Tibial artery (tissue), 4 donors: ENCODE measurements at regions not wholly inside any gene's neighbourhood (a gene's known extent, or its start where the extent isn't known, plus 50 kb on each side); places are given as distances from the start of the nearest gene placed in this dataset.

Experiments
- DNase-seq, 2 donors: peaks; one replicate each; pipeline ENCODE4 v3.0.0-alpha.2; 2019
- H3K27ac ChIP-seq, 2 donors: fragments of 200-600 bp; sonication (generic) in 1 of 2; 1 replicate in 1 of 2; 2 replicates in 1 of 2; pipeline ENCODE4 v1.5.1; 2018 to 2019; ENCODE audit warnings: mild to moderate bottlenecking in 1 of 2
- H3K27me3 ChIP-seq, 2 donors: fragments of 200-600 bp; sonication (generic) in 1 of 2; one replicate each; pipeline versions ENCODE4 v1.5.1 to v1.6.0; 2016 to 2019
- H3K36me3 ChIP-seq, 3 donors: fragments of 200-600 bp; sonication (generic) in 2 of 3; one replicate each; pipeline ENCODE4 v1.5.1; 2016 to 2019; ENCODE audit warnings: mild to moderate bottlenecking in 2 of 3
- H3K4me1 ChIP-seq, 4 donors: fragments of 200-600 bp; sonication (generic) in 2 of 4; 1 replicate in 3 of 4; 2 replicates in 1 of 4; pipeline ENCODE4 v1.5.1; 2016 to 2019
- H3K4me3 ChIP-seq, 2 donors: fragments of 200-600 bp; sonication (generic) in 1 of 2; 1 replicate in 1 of 2; 2 replicates in 1 of 2; pipeline ENCODE4 v1.5.1; 2018 to 2019; ENCODE audit warnings: mild to moderate bottlenecking in 2 of 2
- H3K9me3 ChIP-seq, 3 donors: fragments of 200-600 bp; sonication (generic) in 1 of 3; one replicate each; pipeline ENCODE4 v1.5.1; 2016 to 2019
- intact Hi-C: fragments of 100-400 bp; cut with DNase I; formaldehyde crosslinking; loops from one replicate; pipeline ENCODE4 v1.15.0; 2023; ENCODE audit warnings: low total_unique reads
- TF ChIP-seq, protein P1 (sequence below), 2 experiments: fragments of 200-600 bp in 1 of 2; fragments of 450-650 bp in 1 of 2; IDR thresholded peaks; one replicate each; pipeline ENCODE4 v1.5.1; 2017 to 2019; ENCODE audit warnings: antibody characterized with exemption in 2 of 2, mild to moderate bottlenecking in 1 of 2, moderate library complexity in 1 of 2

DNA sequence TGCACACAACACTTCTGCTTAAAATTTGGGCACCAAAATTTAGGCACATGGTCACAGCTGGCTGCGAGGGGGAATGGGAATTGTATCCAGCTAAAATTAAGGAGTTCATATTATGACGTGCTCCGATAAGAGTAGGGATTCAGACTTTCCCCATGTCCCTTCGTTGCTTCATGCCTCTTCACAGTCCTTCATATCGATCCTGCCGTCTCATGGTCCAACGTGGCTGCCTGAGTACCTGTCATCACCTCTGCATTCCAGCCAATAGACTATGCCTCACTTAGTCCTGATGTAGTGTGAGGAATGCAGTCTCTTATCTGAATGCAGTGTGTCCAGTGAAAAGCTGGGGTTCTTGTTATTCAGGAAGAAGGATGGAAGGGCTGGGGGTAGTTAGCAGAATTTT, 108.6 kb downstream of the SIK1 start:
- no peak for DNase-seq

DNA sequence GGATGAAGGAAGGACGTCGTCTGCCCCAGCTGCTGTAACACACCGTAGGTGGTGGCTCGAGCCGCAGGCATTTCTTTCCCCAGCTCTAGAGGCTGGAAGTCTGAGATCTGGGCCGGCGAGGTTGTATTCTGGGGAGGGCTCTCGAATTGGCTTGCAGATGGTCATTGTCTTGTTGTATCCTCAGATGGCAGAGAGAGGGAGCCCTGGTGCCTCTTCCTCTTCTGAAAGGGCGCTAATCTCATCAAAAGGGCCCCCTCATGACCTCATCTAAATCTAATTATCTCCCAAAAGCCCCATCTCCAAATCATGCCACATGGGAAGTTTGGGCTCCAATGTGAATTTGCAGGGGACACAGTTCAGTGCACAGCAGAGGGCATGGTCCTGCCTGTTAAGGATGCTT, 109.0 kb downstream of the SIK1 start:
- Histone ChIP-seq H3K4me3 (no peak overlapping the region), H3K4me1 (peaks cover 0 to 21% (median 4%) of the 10 kb centered on the region in 4 donors), H3K27ac (no peak overlapping the region), H3K27me3 (peaks cover 0 to 54% of the 10 kb centered on the region in 2 donors), H3K36me3 (no peaks in the 10 kb centered on the region), H3K9me3 (peaks cover 0 to 16% (median 0%) of the 10 kb centered on the region in 3 donors)
- intact Hi-C loops: no loop called here
- no peak for DNase-seq
- TF ChIP-seq, protein P1, sequence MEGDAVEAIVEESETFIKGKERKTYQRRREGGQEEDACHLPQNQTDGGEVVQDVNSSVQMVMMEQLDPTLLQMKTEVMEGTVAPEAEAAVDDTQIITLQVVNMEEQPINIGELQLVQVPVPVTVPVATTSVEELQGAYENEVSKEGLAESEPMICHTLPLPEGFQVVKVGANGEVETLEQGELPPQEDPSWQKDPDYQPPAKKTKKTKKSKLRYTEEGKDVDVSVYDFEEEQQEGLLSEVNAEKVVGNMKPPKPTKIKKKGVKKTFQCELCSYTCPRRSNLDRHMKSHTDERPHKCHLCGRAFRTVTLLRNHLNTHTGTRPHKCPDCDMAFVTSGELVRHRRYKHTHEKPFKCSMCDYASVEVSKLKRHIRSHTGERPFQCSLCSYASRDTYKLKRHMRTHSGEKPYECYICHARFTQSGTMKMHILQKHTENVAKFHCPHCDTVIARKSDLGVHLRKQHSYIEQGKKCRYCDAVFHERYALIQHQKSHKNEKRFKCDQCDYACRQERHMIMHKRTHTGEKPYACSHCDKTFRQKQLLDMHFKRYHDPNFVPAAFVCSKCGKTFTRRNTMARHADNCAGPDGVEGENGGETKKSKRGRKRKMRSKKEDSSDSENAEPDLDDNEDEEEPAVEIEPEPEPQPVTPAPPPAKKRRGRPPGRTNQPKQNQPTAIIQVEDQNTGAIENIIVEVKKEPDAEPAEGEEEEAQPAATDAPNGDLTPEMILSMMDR (IDR thresholded peaks at IDR 0.05): no peak

More for the DNA sequence above, 108.6 kb downstream of the SIK1 start:
- Histone ChIP-seq H3K27me3 (peaks cover 0 to 54% of the 10 kb centered on the region in 2 donors), H3K4me3 (no peak overlapping the region), H3K4me1 (peaks cover 0 to 23% (median 6%) of the 10 kb centered on the region in 4 donors), H3K36me3 (no peaks in the 10 kb centered on the region), H3K9me3 (peaks cover 0 to 16% (median 0%) of the 10 kb centered on the region in 3 donors), H3K27ac (no peak overlapping the region)
- intact Hi-C loops: no loop called here
- TF ChIP-seq, protein P1 (IDR thresholded peaks at IDR 0.05): no peak

DNA sequence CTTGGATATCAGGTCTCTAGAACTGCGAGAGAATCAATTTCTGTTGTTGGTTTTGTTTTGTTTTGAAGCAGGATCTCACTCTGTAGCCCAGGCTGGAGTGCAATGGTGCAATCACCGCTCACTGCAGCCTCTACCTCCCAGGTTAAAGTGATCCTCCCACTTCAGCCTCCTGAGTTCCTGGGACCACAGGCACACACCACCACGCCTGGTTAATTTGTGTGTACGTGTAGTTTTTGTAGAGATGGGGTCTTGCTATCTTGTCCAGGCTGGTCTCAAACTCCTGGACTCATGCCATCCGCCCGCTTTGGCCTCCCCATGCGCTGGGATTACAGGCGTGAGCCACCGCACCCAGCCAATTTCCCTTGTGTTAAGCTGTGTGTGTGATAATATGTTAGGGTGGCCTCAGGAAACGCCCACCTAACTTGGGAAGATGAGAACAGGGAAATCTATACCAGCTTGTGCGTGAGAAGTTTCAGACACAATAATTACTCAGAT, 109.6 kb downstream of the SIK1 start:
- Histone ChIP-seq H3K4me3 (no peak overlapping the region), H3K4me1 (peaks cover 0 to 14% (median under 1%) of the 10 kb centered on the region in 4 donors), H3K9me3 (peaks cover 0 to 16% (median 0%) of the 10 kb centered on the region in 3 donors), H3K36me3 (no peaks in the 10 kb centered on the region), H3K27ac (no peak overlapping the region), H3K27me3 (peaks cover 0 to 54% of the 10 kb centered on the region in 2 donors)
- intact Hi-C loops: no loop called here
- TF ChIP-seq, protein P1 (IDR thresholded peaks at IDR 0.05): no peak
- no peak for DNase-seq

DNA sequence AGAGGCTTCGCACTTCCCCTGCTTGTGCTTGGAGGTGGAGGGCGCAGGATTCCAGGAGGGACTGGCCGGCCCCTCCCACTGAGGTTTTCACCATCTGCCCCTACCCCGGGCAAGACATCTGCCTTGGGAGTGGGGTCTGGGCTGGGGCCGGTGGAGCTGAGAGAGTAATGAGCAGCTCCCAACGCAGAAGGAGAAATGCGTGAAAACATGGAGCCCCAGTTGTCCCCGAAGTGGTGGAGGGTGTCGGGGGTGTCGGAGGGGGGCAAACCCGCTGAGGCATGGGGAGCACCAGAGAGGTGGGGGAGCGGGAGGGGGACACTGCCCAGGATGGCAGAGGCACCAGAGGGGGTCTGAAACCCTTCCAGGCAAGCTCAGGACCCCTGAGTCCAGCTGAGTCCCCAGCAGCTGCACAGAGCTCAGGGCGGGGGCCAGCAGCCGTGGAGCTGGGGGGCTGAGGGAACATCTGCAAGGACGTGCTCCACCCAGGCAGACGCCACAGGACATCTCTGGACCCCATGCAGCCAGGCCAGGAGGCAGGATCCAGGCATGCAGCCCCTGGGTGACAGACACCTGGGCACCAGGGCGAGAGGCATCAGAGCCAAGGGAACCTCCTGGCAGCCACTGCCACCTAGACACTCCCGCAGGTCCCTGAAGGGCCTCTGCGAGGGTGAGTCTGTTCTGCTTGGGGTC, 110.6 kb downstream of the SIK1 start:
- intact Hi-C loops: no loop called here
- DNase-seq: no peak
- Histone ChIP-seq H3K27me3 (peaks cover 0 to 54% of the 10 kb centered on the region in 2 donors), H3K36me3 (no peaks in the 10 kb centered on the region), H3K9me3 (peaks cover 0 to 16% (median 0%) of the 10 kb centered on the region in 3 donors), H3K4me3 (no peak overlapping the region), H3K4me1 (peaks cover 0 to 6% (median 0%) of the 10 kb centered on the region in 4 donors), H3K27ac (no peak overlapping the region)
- TF ChIP-seq, protein P1 (IDR thresholded peaks at IDR 0.05): no peak

DNA sequence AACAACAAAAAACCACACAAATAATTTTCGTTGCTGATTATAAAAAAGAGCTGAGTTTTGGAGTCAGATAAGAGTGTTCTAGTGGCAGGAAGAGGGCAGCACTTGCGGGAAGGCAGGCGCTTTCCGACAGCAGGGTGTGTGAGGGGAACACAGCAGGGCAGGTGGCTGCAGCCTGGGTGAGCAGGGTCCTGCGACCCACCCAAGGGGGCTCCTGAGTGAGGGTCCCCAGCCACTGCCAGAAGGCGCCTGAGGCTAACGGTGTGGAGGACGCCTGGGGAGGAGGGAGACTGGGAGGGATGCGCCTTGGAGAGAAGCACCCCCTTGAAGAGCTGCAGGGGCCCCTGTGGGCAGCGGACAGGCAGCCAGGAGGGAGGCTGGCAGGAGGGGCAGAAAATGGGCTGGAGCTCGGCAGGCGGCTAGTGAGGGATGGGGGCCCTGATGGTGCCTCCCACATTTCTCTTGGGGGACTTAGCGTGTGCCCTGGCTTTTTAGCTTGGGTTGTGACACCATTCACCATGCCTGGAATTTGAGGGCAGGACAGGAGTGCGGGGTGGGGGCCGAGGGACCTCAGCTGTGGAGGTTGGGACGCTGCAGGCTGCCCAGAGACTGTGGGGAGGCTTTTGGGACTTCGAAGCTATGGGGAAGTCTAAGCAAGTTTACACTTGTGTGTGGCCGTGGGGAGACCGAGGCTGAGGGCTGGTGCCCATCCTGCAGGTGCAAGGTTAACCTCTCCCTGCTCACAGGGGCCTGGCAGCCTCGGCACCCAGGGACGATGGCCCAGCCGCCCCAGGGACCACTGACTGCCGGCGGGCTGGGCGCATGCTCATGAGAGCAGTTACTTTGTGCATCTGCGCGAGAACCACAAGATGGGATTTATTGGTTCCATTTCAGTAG, 111.4 kb downstream of the SIK1 start:
- Histone ChIP-seq H3K36me3 (no peaks in the 10 kb centered on the region), H3K4me3 (no peak overlapping the region), H3K4me1 (peaks cover 0 to 1% (median 0%) of the 10 kb centered on the region in 4 donors), H3K9me3 (peaks cover 0 to 16% (median 0%) of the 10 kb centered on the region in 3 donors), H3K27ac (no peak overlapping the region), H3K27me3 (peaks cover 0 to 54% of the 10 kb centered on the region in 2 donors)
- TF ChIP-seq, protein P1 (IDR thresholded peaks at IDR 0.05): no peak
- intact Hi-C loops: no loop called here
- no peak for DNase-seq
